Heart right ventricle (tissue), 16 donors: ENCODE measurements at regions not wholly inside any gene's neighbourhood (a gene's known extent, or its start where the extent isn't known, plus 50 kb on each side); places are given as distances from the start of the nearest gene placed in this dataset.

ENCODE experiments used
- ATAC-seq, 8 donors: fragments of 200-7000 bp; cut with Tn5 transposase; one replicate each; pipeline ENCODE4 v1.9.1; 2020; ENCODE audit warnings: mild to moderate bottlenecking in 8 of 8, moderate library complexity in 8 of 8, moderate number of reproducible peaks in 1 of 8
- DNase-seq, 2 donors: peaks; one replicate each; pipeline ENCODE4 v3.0.0-alpha.2; 2020
- H3K27ac ChIP-seq, 10 donors: fragments of 200-600 bp; sonication (generic) in 2 of 10; one replicate each; pipeline versions ENCODE4 v1.5.0 to v1.8.0; 2020 to 2022; ENCODE audit warnings: mild to moderate bottlenecking in 3 of 10
- H3K27me3 ChIP-seq, 7 donors: fragments of 200-600 bp; one replicate each; pipeline ENCODE4 v1.8.0; 2021 to 2022; ENCODE audit warnings: mild to moderate bottlenecking in 2 of 7
- H3K36me3 ChIP-seq, 9 donors: fragments of 200-600 bp; sonication (generic) in 1 of 9; one replicate each; pipeline versions ENCODE4 v1.5.0 to v1.8.0; 2020 to 2022; ENCODE audit warnings: mild to moderate bottlenecking in 2 of 9
- H3K4me1 ChIP-seq, 9 donors: fragments of 200-600 bp; sonication (generic) in 1 of 9; one replicate each; pipeline versions ENCODE4 v1.5.0 to v1.8.0; 2020 to 2022; ENCODE audit warnings: mild to moderate bottlenecking in 4 of 9
- H3K4me3 ChIP-seq, 10 donors: fragments of 200-600 bp; sonication (generic) in 2 of 10; one replicate each; pipeline versions ENCODE4 v1.5.0 to v1.8.0; 2020 to 2022; ENCODE audit warnings: mild to moderate bottlenecking in 7 of 10, moderate library complexity in 2 of 10
- H3K9me3 ChIP-seq, 11 donors: fragments of 200-600 bp in 10 of 11; sonication (generic) in 2 of 11; one replicate each; pipeline versions ENCODE4 v1.5.0 to v1.8.0; 2013 to 2022; ENCODE audit warnings: mild to moderate bottlenecking in 2 of 11, control low read depth in 1 of 11, moderate library complexity in 1 of 11
- CTCF ChIP-seq, 9 donors: fragments of 200-600 bp; sonication (generic) in 2 of 9; IDR thresholded peaks; one replicate each; pipeline versions ENCODE4 v1.5.0 to v1.8.0; 2021 to 2022; ENCODE audit warnings: antibody characterized with exemption in 9 of 9, mild to moderate bottlenecking in 5 of 9, moderate library complexity in 1 of 9
- WGBS, 2 donors: extraction: QIAGEN DNeasy Blood & Tissue Kit; methylation state at CpG; one replicate each; pipeline ENCODE4 v1.1.7; 2013; ENCODE audit warnings: inconsistent platforms in 1 of 2; 5-methylcytosine and 5-hydroxymethylcytosine counted together
- intact Hi-C, 10 donors: fragments of 100-400 bp; cut with DNase I; formaldehyde crosslinking; loops; one replicate each; pipeline versions ENCODE4 v1.11.1 to v1.14.2; 2022
- donor health status: Arrhythmogenic right ventricular cardiomyopathy.
- donor health status: ischemic (EF 13 %, LVEDD 7.1; RV severe dilation, severe dysfunction).
- donor health status: healthy with polysubstance abuse.
- donor health status: DM: no; HTN: yes; CAD: no.
- donor health status: DM: no; HTN: no; CAD: no.
- donor health status: ischemic (EF 25% LVEDD 6.9; RV normal size, moderate dysfunction).
- donor health status: ischemic (EF 25% LVEDD 5.7; RV mildly dilated, moderate dysfunction).
- donor health status: healthy.
- donor health status: DM: yes; HTN: yes; CAD: no.
- donor health status: Ischemic cardiomyopathy.
- donor health status: ischemic (EF 35%, LVEDD 5.7; RV mildly dilated, moderate dysfunction).
- donor health status: nonischemic (EF 11% LVEDD 7.7; RV severe dilation, severe dysfunction).
- donor health status: DM: yes; HTN: yes; CAD: no.
- donor health status: PGD.
- donor health status: ischemic (EF 29% LVEDD 5.4; RV normal size, mild dysfunction).
- donor health status: nonischemic (EF 23%, LVEDD 6.1; RV moderate dilation, normal function).

- Histone ChIP-seq H3K9me3 (peaks cover 0 to 7% (median 0%) of the 10 kb centered on the region in 11 donors), H3K4me1 (peaks cover 0 to under 1% (median 0%) of the 10 kb centered on the region in 9 donors), H3K36me3 (no peaks in the 10 kb centered on the region), H3K27me3 (no peaks in the 10 kb centered on the region), H3K4me3 (no peak overlapping the region), H3K27ac (no peak overlapping the region)
- no peak for TF ChIP-seq CTCF (IDR thresholded peaks at IDR 0.05)
- intact Hi-C loops, result loop anchor here in 1 of 10 donors (10.0 kb wide), 1 partner anchor 116 kb away; the partner anchor contains the start of gene ZC3H12C
- DNase-seq (no peak), ATAC-seq (no peak)
- 92 to 94% methylated on average over 2 of the region's 2 CpGs for WGBS, 2 donors
Measured at GRCh38 chr11:109978895-109979294, 114.3 kb upstream of the ZC3H12C start.

- peaks cover 0 to 11% (median 0%) of the 10 kb centered on the region in 9 donors for H3K4me1 ChIP-seq
- H3K27me3 ChIP-seq, result no peaks in the 10 kb centered on the region
- H3K27ac ChIP-seq, result no peak overlapping the region
- intact Hi-C loops, result no loop called here
- H3K36me3 ChIP-seq, result no peaks in the 10 kb centered on the region
- H3K9me3 ChIP-seq, result peaks cover 0 to 7% (median 0%) of the 10 kb centered on the region in 11 donors
- ATAC-seq, result no peak
- no peak overlapping the region for H3K4me3 ChIP-seq
- DNase-seq, result no peak
- no peak for TF ChIP-seq CTCF (IDR thresholded peaks at IDR 0.05)
- 62 to 72% methylated on average over 1 of the region's 1 CpG for WGBS, 2 donors
Measured at GRCh38 chr11:109981031-109981636, 112.1 kb upstream of the ZC3H12C start.

GRCh38 chr11:109983358-109983757 lies 109.8 kb upstream of the ZC3H12C start:
- intact Hi-C loops, result no loop called here
- TF ChIP-seq CTCF (IDR thresholded peaks at IDR 0.05), result no peak
- DNase-seq (no peak), ATAC-seq (no peak)
- no peak overlapping the region for H3K4me3 ChIP-seq
- H3K36me3 ChIP-seq, result no peaks in the 10 kb centered on the region
- peaks cover 0 to 11% (median 0%) of the 10 kb centered on the region in 9 donors for H3K4me1 ChIP-seq
- H3K27me3 ChIP-seq, result no peaks in the 10 kb centered on the region
- no peaks in the 10 kb centered on the region for H3K9me3 ChIP-seq
- H3K27ac ChIP-seq, result no peak overlapping the region
- 96 to 97% methylated on average over 3 of the region's 3 CpGs for WGBS, 2 donors

- intact Hi-C loops, result no loop called here
- H3K4me1 ChIP-seq, result peaks cover 0 to 11% (median 0%) of the 10 kb centered on the region in 9 donors
- peak in 2 of 8 donors; percentile 48 to 52 for ATAC-seq
Measured at GRCh38 chr11:109984634-109985289, 108.4 kb upstream of the ZC3H12C start.

More at GRCh38 chr11:109984634-109985289, 108.4 kb upstream of the ZC3H12C start:
- no peaks in the 10 kb centered on the region for H3K36me3 ChIP-seq
- no peaks in the 10 kb centered on the region for H3K27me3 ChIP-seq
- 74% methylated on average over 6 of the region's 6 CpGs for WGBS, 2 donors
- H3K4me3 ChIP-seq, result no peak overlapping the region
- H3K9me3 ChIP-seq, result no peaks in the 10 kb centered on the region
- peak overlapping the region in 1 of 10 donors; percentile 55 for H3K27ac ChIP-seq
- DNase-seq, result no peak
- no peak for TF ChIP-seq CTCF (IDR thresholded peaks at IDR 0.05)
